ENCODE measurements at regions not wholly inside any gene's neighbourhood (a gene's known extent, or its start where the extent isn't known, plus 50 kb on each side); places are given as distances from the start of the nearest gene placed in this dataset.

DNA sequence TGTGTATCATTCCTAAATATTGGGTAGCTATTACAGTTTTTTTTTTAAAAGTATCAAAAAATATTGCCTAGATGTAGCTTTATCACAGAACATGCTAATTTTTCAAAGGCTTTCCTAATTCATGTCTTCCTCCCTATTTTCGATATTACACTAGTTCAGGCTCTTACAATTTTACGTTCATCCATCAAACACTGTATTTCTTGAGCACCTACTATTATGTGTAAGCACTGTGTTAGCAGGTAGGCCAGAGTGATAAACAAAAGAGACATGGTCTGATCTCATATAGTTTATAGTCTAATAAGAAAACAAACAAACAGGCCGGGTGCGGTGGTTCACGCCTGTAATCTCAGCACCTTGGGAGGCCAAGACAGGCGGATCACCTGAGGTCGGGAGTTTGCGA lies 69.5 kb downstream of the FAM217A start:
- TF ChIP-seq, protein P1, sequence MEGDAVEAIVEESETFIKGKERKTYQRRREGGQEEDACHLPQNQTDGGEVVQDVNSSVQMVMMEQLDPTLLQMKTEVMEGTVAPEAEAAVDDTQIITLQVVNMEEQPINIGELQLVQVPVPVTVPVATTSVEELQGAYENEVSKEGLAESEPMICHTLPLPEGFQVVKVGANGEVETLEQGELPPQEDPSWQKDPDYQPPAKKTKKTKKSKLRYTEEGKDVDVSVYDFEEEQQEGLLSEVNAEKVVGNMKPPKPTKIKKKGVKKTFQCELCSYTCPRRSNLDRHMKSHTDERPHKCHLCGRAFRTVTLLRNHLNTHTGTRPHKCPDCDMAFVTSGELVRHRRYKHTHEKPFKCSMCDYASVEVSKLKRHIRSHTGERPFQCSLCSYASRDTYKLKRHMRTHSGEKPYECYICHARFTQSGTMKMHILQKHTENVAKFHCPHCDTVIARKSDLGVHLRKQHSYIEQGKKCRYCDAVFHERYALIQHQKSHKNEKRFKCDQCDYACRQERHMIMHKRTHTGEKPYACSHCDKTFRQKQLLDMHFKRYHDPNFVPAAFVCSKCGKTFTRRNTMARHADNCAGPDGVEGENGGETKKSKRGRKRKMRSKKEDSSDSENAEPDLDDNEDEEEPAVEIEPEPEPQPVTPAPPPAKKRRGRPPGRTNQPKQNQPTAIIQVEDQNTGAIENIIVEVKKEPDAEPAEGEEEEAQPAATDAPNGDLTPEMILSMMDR (optimal IDR thresholded peaks at IDR 0.05 in 1 of 3, IDR thresholded peaks at IDR 0.05 in 1 of 3, conservative IDR thresholded peaks at IDR 0.05 in 1 of 3; ENCODE audit: extremely low read depth in 1 of 3, insufficient read depth in 2 of 3, low read length in 3 of 3): no peak
- TF ChIP-seq EZH2 (IDR thresholded peaks at IDR 0.05; ENCODE audit: low read length): no peak
